ENCODE measurements at regions not wholly inside any gene's neighbourhood (a gene's known extent, or its start where the extent isn't known, plus 50 kb on each side); places are given as distances from the start of the nearest gene placed in this dataset.
"Not testable (repeated sequence)": the region's sequence is repeated elsewhere in the genome, so short reads cannot be mapped to it uniquely, and the experiment has no call there.

- H3K27me3 ChIP-seq (ENCODE audit: control insufficient read depth in 1 of 2, insufficient read depth in 2 of 2, low read length in 1 of 2): no peaks in the 10 kb centered on the region
- no peak overlapping the region for H3K4me3 ChIP-seq (ENCODE audit: low read length in 2 of 2)
- ATAC-seq (ENCODE audit: low FRiP score) (no peak), DNase-seq (no peak)
- H3K4me1 ChIP-seq (ENCODE audit: control insufficient read depth in 1 of 2, insufficient read depth in 2 of 2, low read length in 2 of 2): no peaks in the 10 kb centered on the region
- intact Hi-C loops (cut with DNase I): no loop called here
- WGBS, 2 donors: 87 to 91% methylated on average over 2 of the region's 2 CpGs
- H3K9me3 ChIP-seq (ENCODE audit: control insufficient read depth, low read length): no peaks in the 10 kb centered on the region
- H3K27ac ChIP-seq (ENCODE audit: low read depth in 1 of 2, low read length in 2 of 2): no peak overlapping the region
- H3K36me3 ChIP-seq (ENCODE audit: control insufficient read depth in 1 of 2, insufficient read depth in 2 of 2, low read length in 1 of 2): no peaks in the 10 kb centered on the region
These were observed 2032.3 kb downstream of the EFNA5 start for GRCh38 chr5:105638437-105638836.

- DNase-seq (no peak), ATAC-seq (ENCODE audit: low FRiP score) (no peak)
- H3K4me1 ChIP-seq (ENCODE audit: control insufficient read depth in 1 of 2, insufficient read depth in 2 of 2, low read length in 2 of 2): no peaks in the 10 kb centered on the region
- no peak overlapping the region for H3K27ac ChIP-seq (ENCODE audit: low read depth in 1 of 2, low read length in 2 of 2)
- WGBS, 2 donors: 67 to 75% methylated on average over 2 of the region's 2 CpGs
- no peaks in the 10 kb centered on the region for H3K27me3 ChIP-seq (ENCODE audit: control insufficient read depth in 1 of 2, insufficient read depth in 2 of 2, low read length in 1 of 2)
- H3K36me3 ChIP-seq (ENCODE audit: control insufficient read depth in 1 of 2, insufficient read depth in 2 of 2, low read length in 1 of 2): no peaks in the 10 kb centered on the region
- H3K9me3 ChIP-seq (ENCODE audit: control insufficient read depth, low read length): no peaks in the 10 kb centered on the region
- H3K4me3 ChIP-seq (ENCODE audit: low read length in 2 of 2): no peak overlapping the region
- intact Hi-C loops (cut with DNase I): no loop called here
These were observed 2038.7 kb downstream of the EFNA5 start for GRCh38 chr5:105632043-105632442.

- DNase-seq (no peak), ATAC-seq (ENCODE audit: low FRiP score) (no peak)
- H3K27me3 ChIP-seq (ENCODE audit: control insufficient read depth in 1 of 2, insufficient read depth in 2 of 2, low read length in 1 of 2): no peaks in the 10 kb centered on the region
- 90 to 93% methylated on average over 3 of the region's 3 CpGs for WGBS, 2 donors
- no peak overlapping the region for H3K4me3 ChIP-seq (ENCODE audit: low read length in 2 of 2)
- no peak overlapping the region for H3K27ac ChIP-seq (ENCODE audit: low read depth in 1 of 2, low read length in 2 of 2)
- H3K4me1 ChIP-seq (ENCODE audit: control insufficient read depth in 1 of 2, insufficient read depth in 2 of 2, low read length in 2 of 2): no peaks in the 10 kb centered on the region
- no peaks in the 10 kb centered on the region for H3K9me3 ChIP-seq (ENCODE audit: control insufficient read depth, low read length)
- no peaks in the 10 kb centered on the region for H3K36me3 ChIP-seq (ENCODE audit: control insufficient read depth in 1 of 2, insufficient read depth in 2 of 2, low read length in 1 of 2)
- intact Hi-C loops (cut with DNase I): no loop called here
These were observed 2039.9 kb downstream of the EFNA5 start for GRCh38 chr5:105630803-105631202.

GRCh38 chr5:105619725-105620124, 2051.0 kb downstream of the EFNA5 start:
- no peaks in the 10 kb centered on the region for H3K27me3 ChIP-seq (ENCODE audit: control insufficient read depth in 1 of 2, insufficient read depth in 2 of 2, low read length in 1 of 2)
- ATAC-seq (ENCODE audit: low FRiP score) (no peak), DNase-seq (no peak)
- 92 to 93% methylated on average over 3 of the region's 3 CpGs for WGBS, 2 donors
- no peak overlapping the region for H3K27ac ChIP-seq (ENCODE audit: low read depth in 1 of 2, low read length in 2 of 2)
- H3K4me1 ChIP-seq (ENCODE audit: control insufficient read depth in 1 of 2, insufficient read depth in 2 of 2, low read length in 2 of 2): no peaks in the 10 kb centered on the region
- no peaks in the 10 kb centered on the region for H3K9me3 ChIP-seq (ENCODE audit: control insufficient read depth, low read length)
- no peaks in the 10 kb centered on the region for H3K36me3 ChIP-seq (ENCODE audit: control insufficient read depth in 1 of 2, insufficient read depth in 2 of 2, low read length in 1 of 2)
- intact Hi-C loops (cut with DNase I): no loop called here
- H3K4me3 ChIP-seq (ENCODE audit: low read length in 2 of 2): no peak overlapping the region

- Histone ChIP-seq H3K27me3 (ENCODE audit: control insufficient read depth in 1 of 2, insufficient read depth in 2 of 2, low read length in 1 of 2) (no peaks in the 10 kb centered on the region), H3K4me1 (ENCODE audit: control insufficient read depth in 1 of 2, insufficient read depth in 2 of 2, low read length in 2 of 2) (no peaks in the 10 kb centered on the region), H3K36me3 (ENCODE audit: control insufficient read depth in 1 of 2, insufficient read depth in 2 of 2, low read length in 1 of 2) (no peaks in the 10 kb centered on the region), H3K27ac (ENCODE audit: low read depth in 1 of 2, low read length in 2 of 2) (no peak overlapping the region), H3K9me3 (ENCODE audit: control insufficient read depth, low read length) (no peaks in the 10 kb centered on the region), H3K4me3 (ENCODE audit: low read length in 2 of 2) (no peak overlapping the region)
- DNase-seq (no peak), ATAC-seq (ENCODE audit: low FRiP score) (no peak)
- 58 to 61% methylated on average over 2 of the region's 2 CpGs for WGBS, 2 donors
- intact Hi-C loops (cut with DNase I): no loop called here
These were observed 2053.1 kb downstream of the EFNA5 start for GRCh38 chr5:105617436-105618215.

GRCh38 chr5:105616599-105616998, 2054.0 kb upstream of the NUDT12 start:
- H3K27ac ChIP-seq (ENCODE audit: low read depth in 1 of 2, low read length in 2 of 2): no peak overlapping the region
- no peaks in the 10 kb centered on the region for H3K9me3 ChIP-seq (ENCODE audit: control insufficient read depth, low read length)
- H3K36me3 ChIP-seq (ENCODE audit: control insufficient read depth in 1 of 2, insufficient read depth in 2 of 2, low read length in 1 of 2): no peaks in the 10 kb centered on the region
- ATAC-seq (ENCODE audit: low FRiP score): no peak
- H3K4me3 ChIP-seq (ENCODE audit: low read length in 2 of 2): no peak overlapping the region
- intact Hi-C loops (cut with DNase I): no loop called here
- H3K27me3 ChIP-seq (ENCODE audit: control insufficient read depth in 1 of 2, insufficient read depth in 2 of 2, low read length in 1 of 2): no peaks in the 10 kb centered on the region
- 62 to 74% methylated on average over 2 of the region's 2 CpGs for WGBS, 2 donors
- no peaks in the 10 kb centered on the region for H3K4me1 ChIP-seq (ENCODE audit: control insufficient read depth in 1 of 2, insufficient read depth in 2 of 2, low read length in 2 of 2)
- DNase-seq: no peak

GRCh38 chr5:105602406-105602805, 2039.8 kb upstream of the NUDT12 start:
- intact Hi-C loops (cut with DNase I): not testable (repeated sequence)

GRCh38 chr5:105593011-105593760, 2030.6 kb upstream of the NUDT12 start:
- no peaks in the 10 kb centered on the region for H3K4me1 ChIP-seq (ENCODE audit: control insufficient read depth in 1 of 2, insufficient read depth in 2 of 2, low read length in 2 of 2)
- no peak overlapping the region for H3K27ac ChIP-seq (ENCODE audit: low read depth in 1 of 2, low read length in 2 of 2)
- WGBS, 2 donors: 75 to 78% methylated on average over 6 of the region's 6 CpGs
- no peak overlapping the region for H3K4me3 ChIP-seq (ENCODE audit: low read length in 2 of 2)
- no peak for ATAC-seq (ENCODE audit: low FRiP score)
- intact Hi-C loops (cut with DNase I): no loop called here
- H3K9me3 ChIP-seq (ENCODE audit: control insufficient read depth, low read length): no peaks in the 10 kb centered on the region
- no peaks in the 10 kb centered on the region for H3K36me3 ChIP-seq (ENCODE audit: control insufficient read depth in 1 of 2, insufficient read depth in 2 of 2, low read length in 1 of 2)
- no peaks in the 10 kb centered on the region for H3K27me3 ChIP-seq (ENCODE audit: control insufficient read depth in 1 of 2, insufficient read depth in 2 of 2, low read length in 1 of 2)
- DNase-seq: no peak

More at GRCh38 chr5:105602406-105602805, 2039.8 kb upstream of the NUDT12 start:
- DNase-seq; H3K27ac ChIP-seq (ENCODE audit: low read depth in 1 of 2, low read length in 2 of 2); H3K9me3 ChIP-seq (ENCODE audit: control insufficient read depth, low read length); H3K4me1 ChIP-seq (ENCODE audit: control insufficient read depth in 1 of 2, insufficient read depth in 2 of 2, low read length in 2 of 2); ATAC-seq (ENCODE audit: low FRiP score); H3K36me3 ChIP-seq (ENCODE audit: control insufficient read depth in 1 of 2, insufficient read depth in 2 of 2, low read length in 1 of 2); H3K27me3 ChIP-seq (ENCODE audit: control insufficient read depth in 1 of 2, insufficient read depth in 2 of 2, low read length in 1 of 2); H3K4me3 ChIP-seq (ENCODE audit: low read length in 2 of 2): not testable (repeated sequence)

Measured in aorta (tissue), 5 donors.